ENCODE measurements at regions not wholly inside any gene's neighbourhood (a gene's known extent, or its start where the extent isn't known, plus 50 kb on each side); places are given as distances from the start of the nearest gene placed in this dataset.

GRCh38 chr4:161203865-161204264 lies 959.9 kb downstream of the FSTL5 start:
- DNase-seq (ENCODE audit: low read depth, low spot score): no peak
- Mint-ChIP-seq H3K36me3 (ENCODE audit: low read depth) (no peaks in the 10 kb centered on the region), H3K27me3 (ENCODE audit: low read depth) (no peaks in the 10 kb centered on the region), H3K4me1 (no peaks in the 10 kb centered on the region), H3K4me3 (no peak overlapping the region), H3K9me3 (no peaks in the 10 kb centered on the region), H3K27ac (ENCODE audit: unreplicated experiment) (no peak overlapping the region)
- no peak for TF ChIP-seq CTCF (conservative IDR thresholded peaks at IDR 0.05)

GRCh38 chr4:161197912-161198311 lies 965.9 kb downstream of the FSTL5 start:
- Mint-ChIP-seq H3K9me3 (no peaks in the 10 kb centered on the region), H3K27ac (ENCODE audit: unreplicated experiment) (no peak overlapping the region), H3K4me3 (no peak overlapping the region), H3K36me3 (ENCODE audit: low read depth) (no peaks in the 10 kb centered on the region), H3K27me3 (ENCODE audit: low read depth) (no peaks in the 10 kb centered on the region), H3K4me1 (peaks cover 5% of the 10 kb centered on the region)
- no peak for TF ChIP-seq CTCF (conservative IDR thresholded peaks at IDR 0.05)
- DNase-seq (ENCODE audit: low read depth, low spot score): no peak

- no peak for DNase-seq (ENCODE audit: low read depth, low spot score)
- H3K27me3 Mint-ChIP-seq (ENCODE audit: low read depth): no peaks in the 10 kb centered on the region
- H3K4me3 Mint-ChIP-seq: no peak overlapping the region
- H3K9me3 Mint-ChIP-seq: no peaks in the 10 kb centered on the region
- H3K36me3 Mint-ChIP-seq (ENCODE audit: low read depth): no peaks in the 10 kb centered on the region
- no peak for TF ChIP-seq CTCF (conservative IDR thresholded peaks at IDR 0.05)
- no peak overlapping the region for H3K27ac Mint-ChIP-seq (ENCODE audit: unreplicated experiment)
- peaks cover 5% of the 10 kb centered on the region for H3K4me1 Mint-ChIP-seq
Measured at GRCh38 chr4:161197474-161197873, 966.3 kb downstream of the FSTL5 start.

GRCh38 chr4:161189286-161190134 lies 974.3 kb downstream of the FSTL5 start:
- Mint-ChIP-seq H3K27ac (ENCODE audit: unreplicated experiment) (no peak overlapping the region), H3K27me3 (ENCODE audit: low read depth) (no peaks in the 10 kb centered on the region)
- TF ChIP-seq CTCF (conservative IDR thresholded peaks at IDR 0.05): no peak

GRCh38 chr4:161188578-161188977 lies 975.2 kb downstream of the FSTL5 start:
- Mint-ChIP-seq H3K27me3 (ENCODE audit: low read depth) (no peaks in the 10 kb centered on the region), H3K4me1 (no peaks in the 10 kb centered on the region), H3K4me3 (no peak overlapping the region), H3K36me3 (ENCODE audit: low read depth) (no peaks in the 10 kb centered on the region), H3K27ac (ENCODE audit: unreplicated experiment) (no peak overlapping the region), H3K9me3 (no peaks in the 10 kb centered on the region)
- TF ChIP-seq CTCF (conservative IDR thresholded peaks at IDR 0.05): no peak
- no peak for DNase-seq (ENCODE audit: low read depth, low spot score)

More at GRCh38 chr4:161189286-161190134, 974.3 kb downstream of the FSTL5 start:
- DNase-seq (ENCODE audit: low read depth, low spot score): no peak
- Mint-ChIP-seq H3K9me3 (no peaks in the 10 kb centered on the region), H3K4me1 (no peaks in the 10 kb centered on the region), H3K36me3 (ENCODE audit: low read depth) (no peaks in the 10 kb centered on the region), H3K4me3 (no peak overlapping the region)
